Psoas muscle (tissue), 7 donors: ENCODE measurements at regions not wholly inside any gene's neighbourhood (a gene's known extent, or its start where the extent isn't known, plus 50 kb on each side); places are given as distances from the start of the nearest gene placed in this dataset.
A peak's percentile ranks its signal among the peaks of the same experiment; 100 is the strongest.

Source experiments
- ATAC-seq, 4 donors: fragments of 200-7000 bp; cut with Tn5 transposase; one replicate each; pipeline ENCODE4 v1.9.1; 2020; ENCODE audit warnings: moderate library complexity in 3 of 4, mild to moderate bottlenecking in 2 of 4
- DNase-seq, 2 donors: peaks; one replicate each; pipeline ENCODE4 v3.0.0-alpha.2; 2020
- H3K27ac ChIP-seq: fragments of 200-600 bp; one replicate; pipeline ENCODE4 v1.8.0; 2022
- H3K27me3 ChIP-seq, 3 donors: fragments of 200-600 bp in 1 of 3; one replicate each; pipeline versions ENCODE4 v1.6.1 to v1.8.0; 2013 to 2022; ENCODE audit warnings: low read length in 2 of 3, mild to moderate bottlenecking in 2 of 3, moderate library complexity in 1 of 3; ENCODE audit not compliant: insufficient read depth in 3 of 3
- H3K36me3 ChIP-seq, 2 donors: fragments of 200-600 bp in 1 of 2; one replicate each; pipeline versions ENCODE4 v1.6.1 to v1.8.0; 2013 to 2022; ENCODE audit warnings: low read depth in 1 of 2, mild to moderate bottlenecking in 1 of 2, moderate library complexity in 1 of 2; ENCODE audit not compliant: insufficient read depth in 1 of 2
- H3K4me1 ChIP-seq: fragments of 200-600 bp; one replicate; pipeline ENCODE4 v1.8.0; 2022
- H3K4me3 ChIP-seq: fragments of 200-600 bp; one replicate; pipeline ENCODE4 v1.8.0; 2022; ENCODE audit warnings: mild to moderate bottlenecking
- H3K9me3 ChIP-seq: fragments of 200-600 bp; one replicate; pipeline ENCODE4 v1.8.0; 2022
- WGBS, 3 donors: extraction: QIAGEN DNeasy Blood & Tissue Kit; methylation state at CpG; one replicate each; pipeline versions ENCODE4 v1.1.6 to v1.1.7; 2013; 5-methylcytosine and 5-hydroxymethylcytosine counted together
- intact Hi-C, 2 donors: fragments of 100-400 bp; cut with DNase I; formaldehyde crosslinking; loops; one replicate each; pipeline versions ENCODE4 v1.11.0 to v1.14.2; 2022
- TF ChIP-seq, protein P1 (sequence below): fragments of 200-600 bp; IDR thresholded peaks from one replicate; pipeline ENCODE4 v1.8.0; 2022; ENCODE audit warnings: antibody characterized with exemption
- donor health status: healthy with polysubstance abuse.
- donor health status: DM: no; HTN: no; CAD: no; lungs with moderate emphysema.
- donor health status: Bipolar disorder and iron deficiency.
- donor health status: healthy.
- donor health status: DM: yes; HTN: yes; CAD: no.
- donor health status: DM: no; HTN: no; CAD: no.
- donor health status: DM: yes; HTN: yes; CAD: no.

DNA sequence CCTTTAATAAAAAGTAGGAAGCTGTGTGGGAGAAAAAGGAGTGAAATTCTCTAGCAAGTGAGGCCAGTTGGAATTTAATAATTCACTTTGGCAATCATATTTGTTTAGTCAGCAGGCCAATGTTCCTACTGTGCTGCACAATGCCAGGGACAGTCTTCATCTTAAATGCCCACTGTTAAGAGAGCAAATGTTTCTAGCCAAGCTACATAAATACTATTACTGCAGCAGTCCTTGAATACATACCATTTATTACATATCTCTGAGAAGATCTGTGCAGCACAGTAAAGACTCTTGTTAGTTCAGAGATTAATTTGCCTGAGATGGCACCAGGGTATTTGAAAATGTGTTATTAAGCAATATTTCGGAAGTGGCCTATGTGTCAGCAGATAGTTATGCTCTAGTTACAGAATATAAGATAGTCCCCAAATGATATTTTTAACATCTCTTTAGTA, 105.4 kb downstream of the OGFRL1 start:
- WGBS, 3 donors: 16 to 35% (median 22%) methylated on average over 1 of the region's 1 CpG
- peak; percentile 58 to 79 (median 72) for ATAC-seq
- Histone ChIP-seq H3K27ac (peak overlapping the region; percentile 60), H3K27me3 (no peaks in the 10 kb centered on the region), H3K9me3 (no peaks in the 10 kb centered on the region), H3K4me1 (peaks cover 66% of the 10 kb centered on the region), H3K4me3 (no peak overlapping the region), H3K36me3 (peaks cover 0 to 14% of the 10 kb centered on the region in 2 donors)
- intact Hi-C loops: no loop called here
- TF ChIP-seq, protein P1, sequence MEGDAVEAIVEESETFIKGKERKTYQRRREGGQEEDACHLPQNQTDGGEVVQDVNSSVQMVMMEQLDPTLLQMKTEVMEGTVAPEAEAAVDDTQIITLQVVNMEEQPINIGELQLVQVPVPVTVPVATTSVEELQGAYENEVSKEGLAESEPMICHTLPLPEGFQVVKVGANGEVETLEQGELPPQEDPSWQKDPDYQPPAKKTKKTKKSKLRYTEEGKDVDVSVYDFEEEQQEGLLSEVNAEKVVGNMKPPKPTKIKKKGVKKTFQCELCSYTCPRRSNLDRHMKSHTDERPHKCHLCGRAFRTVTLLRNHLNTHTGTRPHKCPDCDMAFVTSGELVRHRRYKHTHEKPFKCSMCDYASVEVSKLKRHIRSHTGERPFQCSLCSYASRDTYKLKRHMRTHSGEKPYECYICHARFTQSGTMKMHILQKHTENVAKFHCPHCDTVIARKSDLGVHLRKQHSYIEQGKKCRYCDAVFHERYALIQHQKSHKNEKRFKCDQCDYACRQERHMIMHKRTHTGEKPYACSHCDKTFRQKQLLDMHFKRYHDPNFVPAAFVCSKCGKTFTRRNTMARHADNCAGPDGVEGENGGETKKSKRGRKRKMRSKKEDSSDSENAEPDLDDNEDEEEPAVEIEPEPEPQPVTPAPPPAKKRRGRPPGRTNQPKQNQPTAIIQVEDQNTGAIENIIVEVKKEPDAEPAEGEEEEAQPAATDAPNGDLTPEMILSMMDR: no peak
- no peak for DNase-seq

DNA sequence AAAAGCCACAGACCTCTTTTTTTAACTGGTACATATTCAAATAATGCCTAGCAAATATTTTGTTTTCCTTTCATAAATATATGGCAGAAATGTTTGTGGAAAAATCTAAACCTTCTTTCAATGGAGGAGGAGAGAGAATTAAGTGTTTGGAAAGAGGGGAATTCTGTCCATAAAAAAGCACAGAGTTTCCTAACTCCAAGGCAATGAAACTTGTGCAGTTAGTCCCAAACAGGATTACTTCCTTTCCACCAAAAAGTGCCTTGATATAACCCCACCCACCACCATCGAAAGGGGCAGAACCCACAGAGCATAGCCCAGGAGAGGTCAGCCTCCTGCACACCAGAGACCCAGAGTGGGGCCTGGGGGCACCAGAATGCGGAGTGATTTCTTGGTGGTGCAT, 106.3 kb downstream of the OGFRL1 start:
- TF ChIP-seq, protein P1: no peak
- H3K9me3 ChIP-seq: no peaks in the 10 kb centered on the region
- WGBS, 3 donors: 50 to 59% (median 55%) methylated on average over 2 of the region's 2 CpGs
- peaks cover 66% of the 10 kb centered on the region for H3K4me1 ChIP-seq
- no peak for DNase-seq
- ATAC-seq: no peak
- no peaks in the 10 kb centered on the region for H3K27me3 ChIP-seq
- no peak overlapping the region for H3K4me3 ChIP-seq
- intact Hi-C loops: no loop called here
- peak overlapping the region; percentile 60 for H3K27ac ChIP-seq
- H3K36me3 ChIP-seq: peaks cover 0 to 14% of the 10 kb centered on the region in 2 donors

DNA sequence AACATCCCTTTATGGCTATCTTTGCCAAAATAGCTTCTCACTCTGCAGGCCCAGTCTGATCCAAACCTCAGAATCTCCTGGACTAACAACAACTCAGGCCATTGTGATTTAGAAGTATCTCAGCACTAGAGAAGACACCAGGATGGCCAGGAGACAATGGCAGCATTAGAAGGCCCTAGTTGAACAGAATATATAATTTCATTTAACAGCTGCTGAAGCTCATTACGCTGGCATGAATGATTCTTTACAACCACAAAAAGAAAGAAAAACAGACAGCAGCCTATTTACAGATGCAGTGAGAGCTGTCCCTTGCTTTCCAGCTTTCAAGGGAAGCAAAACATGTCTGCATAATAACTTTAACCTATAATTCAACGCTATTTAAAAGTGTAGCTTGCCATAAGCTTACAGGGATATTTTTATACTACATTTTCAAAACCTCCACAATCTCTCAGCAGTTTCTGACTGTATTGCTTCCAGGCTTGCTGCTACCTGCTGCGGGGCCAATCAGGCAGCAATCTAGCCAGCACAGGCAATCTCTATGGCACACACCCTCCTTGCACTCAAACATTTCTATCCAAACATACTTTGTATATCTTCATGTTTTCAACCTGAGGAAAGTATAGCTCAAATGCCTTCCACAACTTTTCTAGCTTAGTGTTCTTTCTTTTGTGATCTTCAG, 107.3 kb downstream of the OGFRL1 start:
- ATAC-seq: no peak
- Histone ChIP-seq H3K9me3 (no peaks in the 10 kb centered on the region), H3K4me3 (no peak overlapping the region), H3K27ac (peak overlapping the region; percentile 60), H3K27me3 (no peaks in the 10 kb centered on the region), H3K4me1 (peaks cover 73% of the 10 kb centered on the region), H3K36me3 (peaks cover 0 to 14% of the 10 kb centered on the region in 2 donors)
- TF ChIP-seq, protein P1: no peak
- intact Hi-C loops: no loop called here
- DNase-seq: no peak
- WGBS, 3 donors: 53 to 65% (median 56%) methylated on average over 3 of the region's 3 CpGs

DNA sequence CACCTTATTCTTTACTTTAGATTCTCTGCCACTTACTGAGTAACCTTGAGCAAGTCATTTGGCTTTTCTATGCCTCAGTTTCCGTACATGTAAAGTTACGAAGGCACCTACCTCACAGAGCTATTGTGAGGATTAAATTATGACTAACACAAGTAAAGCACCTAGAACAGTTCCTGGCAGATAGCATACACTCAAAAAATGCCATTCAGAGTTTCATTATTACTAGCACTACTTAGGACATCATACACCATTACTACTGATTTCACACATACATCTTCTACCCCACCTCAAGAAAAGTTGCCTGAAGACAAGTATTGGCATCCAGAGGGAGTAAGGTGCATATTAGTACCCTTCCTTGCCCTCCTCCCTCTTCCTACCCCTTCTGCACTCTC, 107.8 kb downstream of the OGFRL1 start:
- ATAC-seq: no peak
- peaks cover 68% of the 10 kb centered on the region for H3K4me1 ChIP-seq

More for the DNA sequence above, 107.8 kb downstream of the OGFRL1 start:
- DNase-seq: no peak
- intact Hi-C loops: no loop called here
- peaks cover 0 to 14% of the 10 kb centered on the region in 2 donors for H3K36me3 ChIP-seq
- 82 to 96% (median 92%) methylated on average over 2 of the region's 2 CpGs for WGBS, 3 donors
- peak overlapping the region; percentile 60 for H3K27ac ChIP-seq
- no peak overlapping the region for H3K4me3 ChIP-seq
- H3K9me3 ChIP-seq: no peaks in the 10 kb centered on the region
- no peaks in the 10 kb centered on the region for H3K27me3 ChIP-seq
- TF ChIP-seq, protein P1: no peak
